Fibroblast of mammary gland (primary cell): ENCODE measurements at regions not wholly inside any gene's neighbourhood (a gene's known extent, or its start where the extent isn't known, plus 50 kb on each side); places are given as distances from the start of the nearest gene placed in this dataset.
A peak's percentile ranks its signal among the peaks of the same experiment; 100 is the strongest.

ENCODE experiments used
- DNase-seq: peaks from one replicate; pipeline ENCODE4 v3.0.0-alpha.2; 2010; ENCODE audit warnings: low read depth
- H3K4me3 ChIP-seq: 2 replicates; pipeline ENCODE4 v1.5.1; 2011; ENCODE audit warnings: low read depth, mild to moderate bottlenecking, low read length, moderate library complexity; ENCODE audit not compliant: control insufficient read depth
- TF ChIP-seq, protein P1 (sequence below): conservative IDR thresholded peaks from 2 replicates; pipeline ENCODE4 v1.5.1; 2011; ENCODE audit warnings: low read depth, low read length, inconsistent platforms; ENCODE audit not compliant: control insufficient read depth, insufficient read depth

DNA sequence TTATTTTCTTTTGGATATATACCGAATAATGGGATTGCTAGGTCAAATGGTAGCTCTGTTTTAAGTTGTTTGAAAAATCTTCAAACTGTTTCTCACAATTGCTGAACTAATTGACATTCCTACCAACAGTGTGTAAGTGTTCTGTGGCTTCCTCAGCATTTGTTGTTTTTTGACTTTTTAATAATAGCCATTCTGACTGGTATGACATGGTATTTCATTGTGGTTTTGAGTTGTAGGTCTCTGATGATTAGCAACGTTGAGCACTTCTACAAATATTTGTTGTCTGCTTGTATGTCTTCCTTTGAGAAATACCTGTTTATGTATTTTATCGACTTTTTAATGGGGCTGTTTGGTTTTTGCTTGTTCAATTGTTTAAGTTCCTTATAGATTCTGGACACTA is 680.1 kb upstream of the GRIA3 start:
- no peak overlapping the region for H3K4me3 ChIP-seq
- TF ChIP-seq, protein P1, sequence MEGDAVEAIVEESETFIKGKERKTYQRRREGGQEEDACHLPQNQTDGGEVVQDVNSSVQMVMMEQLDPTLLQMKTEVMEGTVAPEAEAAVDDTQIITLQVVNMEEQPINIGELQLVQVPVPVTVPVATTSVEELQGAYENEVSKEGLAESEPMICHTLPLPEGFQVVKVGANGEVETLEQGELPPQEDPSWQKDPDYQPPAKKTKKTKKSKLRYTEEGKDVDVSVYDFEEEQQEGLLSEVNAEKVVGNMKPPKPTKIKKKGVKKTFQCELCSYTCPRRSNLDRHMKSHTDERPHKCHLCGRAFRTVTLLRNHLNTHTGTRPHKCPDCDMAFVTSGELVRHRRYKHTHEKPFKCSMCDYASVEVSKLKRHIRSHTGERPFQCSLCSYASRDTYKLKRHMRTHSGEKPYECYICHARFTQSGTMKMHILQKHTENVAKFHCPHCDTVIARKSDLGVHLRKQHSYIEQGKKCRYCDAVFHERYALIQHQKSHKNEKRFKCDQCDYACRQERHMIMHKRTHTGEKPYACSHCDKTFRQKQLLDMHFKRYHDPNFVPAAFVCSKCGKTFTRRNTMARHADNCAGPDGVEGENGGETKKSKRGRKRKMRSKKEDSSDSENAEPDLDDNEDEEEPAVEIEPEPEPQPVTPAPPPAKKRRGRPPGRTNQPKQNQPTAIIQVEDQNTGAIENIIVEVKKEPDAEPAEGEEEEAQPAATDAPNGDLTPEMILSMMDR: no peak
- DNase-seq: no peak

DNA sequence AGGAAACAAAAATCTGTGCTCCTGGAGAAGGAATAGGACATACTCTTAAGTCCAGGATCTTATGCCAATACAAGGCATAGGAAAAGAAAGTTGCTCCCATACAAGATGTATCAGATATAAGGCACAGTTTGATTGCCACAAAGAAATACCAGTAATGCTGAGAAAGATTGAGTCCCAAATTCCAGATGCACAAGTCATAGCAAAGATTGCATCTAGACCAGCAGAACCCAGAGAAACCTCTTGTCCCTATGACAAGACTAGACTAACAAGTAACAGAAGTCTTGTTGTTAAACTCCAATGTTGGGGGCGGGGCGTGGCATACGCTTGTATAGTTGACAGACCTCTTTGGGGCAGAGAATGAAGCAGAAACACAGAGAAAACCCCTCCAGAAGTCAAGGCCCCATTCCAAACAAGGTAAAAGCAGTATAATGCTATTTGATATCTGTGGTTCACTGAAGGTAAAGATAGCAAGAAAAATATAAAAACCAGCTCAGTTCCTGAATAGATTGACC is 671.5 kb upstream of the GRIA3 start:
- no peak overlapping the region for H3K4me3 ChIP-seq
- peak; percentile 8 for DNase-seq
- TF ChIP-seq, protein P1: no peak

DNA sequence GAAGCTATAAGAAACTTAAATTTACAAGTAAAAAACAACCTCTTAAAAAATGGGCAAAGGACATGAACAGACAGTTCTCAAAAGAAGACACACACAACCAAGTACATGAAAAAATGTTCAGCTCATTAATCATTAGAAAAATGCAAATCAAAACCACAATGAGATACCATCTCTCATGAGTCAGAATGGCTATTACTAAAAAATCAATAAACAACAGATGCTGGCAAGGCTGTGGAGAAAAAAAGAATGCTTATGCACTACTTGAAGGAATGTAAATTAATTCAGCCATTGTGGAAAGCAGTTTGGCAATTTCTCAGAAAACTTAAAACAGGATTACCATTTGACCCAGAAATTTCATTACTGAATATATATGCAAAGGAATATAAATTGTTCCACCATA is 666.3 kb upstream of the GRIA3 start:
- peak; percentile 60 for DNase-seq
- TF ChIP-seq, protein P1: no peak

DNA sequence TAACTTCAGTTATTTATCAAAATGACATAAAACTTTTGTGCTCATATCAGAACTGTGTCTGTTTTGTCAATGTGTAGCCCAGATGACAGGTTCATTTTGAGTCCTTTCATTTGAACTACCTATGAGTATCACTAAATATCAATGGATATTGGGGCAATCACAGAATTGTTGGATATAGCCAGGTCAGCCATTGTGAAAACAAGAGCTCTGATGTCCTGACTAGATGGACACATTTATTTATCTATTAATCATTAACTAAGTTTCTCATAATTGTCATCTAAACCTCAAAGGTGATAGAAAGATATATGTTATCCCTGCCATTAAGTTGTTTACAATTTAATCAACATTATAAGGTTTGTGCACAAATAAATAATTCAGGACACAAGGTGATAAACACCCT is 638.3 kb upstream of the GRIA3 start:
- TF ChIP-seq, protein P1: no peak
- H3K4me3 ChIP-seq: no peak overlapping the region
- DNase-seq: no peak

More for the DNA sequence above, 666.3 kb upstream of the GRIA3 start:
- H3K4me3 ChIP-seq: no peak overlapping the region

DNA sequence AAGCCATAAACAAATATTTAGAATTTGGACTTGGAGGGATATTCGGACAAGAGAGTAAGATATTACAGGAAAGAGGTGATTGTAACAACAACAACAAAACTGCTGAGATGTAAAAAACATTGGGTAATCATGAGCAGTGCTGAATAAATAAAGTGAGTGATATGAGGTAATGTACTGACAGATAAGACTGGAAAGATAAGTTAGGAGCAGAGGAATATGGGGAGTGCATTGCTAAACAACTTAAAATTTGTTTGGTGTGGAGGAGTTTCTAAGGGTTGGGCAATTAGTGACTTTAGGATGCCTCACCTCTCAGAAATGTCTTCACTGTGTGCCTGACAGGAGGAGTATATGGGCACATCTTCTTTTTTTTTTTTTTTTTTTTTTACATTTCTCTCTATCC is 637.8 kb upstream of the GRIA3 start:
- H3K4me3 ChIP-seq: no peak overlapping the region
- no peak for DNase-seq
- TF ChIP-seq, protein P1: no peak

DNA sequence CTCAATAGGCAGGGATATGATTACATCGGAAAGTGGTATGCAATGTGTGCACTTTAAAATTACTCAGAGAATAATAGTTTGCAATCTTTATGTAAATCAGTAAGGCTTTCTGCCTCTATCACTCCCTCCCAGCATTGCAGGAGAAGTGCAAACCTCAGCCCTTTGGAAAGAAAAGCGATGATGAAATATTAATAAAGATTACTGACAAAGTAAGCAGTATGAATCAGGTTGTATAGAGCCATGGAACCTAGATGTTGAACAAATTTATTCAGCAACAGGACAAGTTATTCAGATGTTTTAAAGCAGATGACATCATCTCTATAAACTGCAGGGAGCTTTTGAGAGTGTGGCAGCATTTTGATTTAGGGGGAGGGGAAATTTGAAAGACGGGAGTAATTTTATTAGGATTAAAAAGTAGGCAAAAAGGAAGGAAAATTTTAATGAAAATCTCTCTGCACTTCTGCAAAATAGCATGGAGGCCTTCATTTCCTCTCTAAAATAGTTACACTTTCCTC is 631.7 kb upstream of the GRIA3 start:
- TF ChIP-seq, protein P1: no peak

DNA sequence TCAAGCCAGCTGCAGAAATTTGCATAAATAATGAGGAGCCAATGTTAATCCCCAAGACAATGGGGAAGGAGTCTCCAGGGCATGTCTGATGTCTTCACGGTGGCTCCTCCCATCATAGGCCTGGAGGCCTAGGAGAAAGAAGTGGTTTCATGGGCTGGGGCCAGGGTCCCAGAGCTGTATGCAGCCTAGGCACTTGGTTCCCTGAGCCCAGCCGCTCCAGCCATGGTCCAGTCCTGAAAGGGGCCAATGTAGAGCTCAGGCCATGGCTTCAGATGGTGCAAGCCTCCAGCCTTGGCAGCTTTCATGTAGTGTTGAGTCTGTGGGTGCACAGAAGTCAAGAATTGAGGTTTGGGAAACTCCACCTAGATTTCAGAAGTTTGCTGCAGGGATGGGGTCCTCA is 628.2 kb upstream of the GRIA3 start:
- no peak overlapping the region for H3K4me3 ChIP-seq
- no peak for DNase-seq
- TF ChIP-seq, protein P1: no peak

More for the DNA sequence above, 631.7 kb upstream of the GRIA3 start:
- H3K4me3 ChIP-seq: no peak overlapping the region
- peak; percentile 11 for DNase-seq
